GM10248 (cell line): ENCODE measurements at regions not wholly inside any gene's neighbourhood (a gene's known extent, or its start where the extent isn't known, plus 50 kb on each side); places are given as distances from the start of the nearest gene placed in this dataset.

Source experiments
- CTCF ChIA-PET: fragments of 300-600 bp; sonication (Branson Sonifier 250); formaldehyde crosslinking; extraction: SDS; loops from one replicate; lab custom pipeline; 2021; ENCODE audit warnings: antibody characterized with exemption; lab: Yijun Ruan, JAX
- POLR2A ChIA-PET: fragments of 350-650 bp; sonication (Branson Sonifier 250); formaldehyde crosslinking; extraction: SDS; loops from one replicate; lab custom pipeline; 2020; ENCODE audit warnings: antibody characterized with exemption; lab: Yijun Ruan, JAX
- DNase-seq: peaks from one replicate; pipeline ENCODE4 v3.0.0; 2012; ENCODE audit errors: extremely low spot score
- TF ChIP-seq, protein P1 (sequence below): IDR thresholded peaks from 2 replicates; pipeline ENCODE4 v1.5.1; 2012; ENCODE audit warnings: mild to moderate bottlenecking, low read depth; ENCODE audit errors: extremely low read depth, missing control alignments, control extremely low read depth

DNA sequence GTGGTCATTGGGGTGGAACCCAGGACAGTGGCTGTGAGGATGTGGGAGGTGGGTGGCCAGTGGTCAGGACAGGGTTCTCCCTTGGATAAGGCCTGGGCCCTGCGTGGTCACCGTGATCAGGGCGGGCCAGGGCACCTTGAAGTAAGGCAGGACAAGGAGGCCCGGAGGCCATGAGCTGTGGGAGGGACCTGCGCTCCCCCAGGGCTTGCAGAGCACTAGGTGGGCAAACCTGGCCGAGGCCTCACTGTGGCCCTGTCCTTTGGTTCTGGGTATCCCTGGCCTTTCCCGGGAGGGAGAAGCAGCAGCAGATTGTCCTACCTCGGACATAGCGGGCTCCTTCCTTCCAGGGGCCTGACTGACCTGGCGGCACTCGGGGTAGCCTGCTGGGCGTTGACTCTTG, 144.8 kb upstream of the RET start:
- TF ChIP-seq, protein P1, sequence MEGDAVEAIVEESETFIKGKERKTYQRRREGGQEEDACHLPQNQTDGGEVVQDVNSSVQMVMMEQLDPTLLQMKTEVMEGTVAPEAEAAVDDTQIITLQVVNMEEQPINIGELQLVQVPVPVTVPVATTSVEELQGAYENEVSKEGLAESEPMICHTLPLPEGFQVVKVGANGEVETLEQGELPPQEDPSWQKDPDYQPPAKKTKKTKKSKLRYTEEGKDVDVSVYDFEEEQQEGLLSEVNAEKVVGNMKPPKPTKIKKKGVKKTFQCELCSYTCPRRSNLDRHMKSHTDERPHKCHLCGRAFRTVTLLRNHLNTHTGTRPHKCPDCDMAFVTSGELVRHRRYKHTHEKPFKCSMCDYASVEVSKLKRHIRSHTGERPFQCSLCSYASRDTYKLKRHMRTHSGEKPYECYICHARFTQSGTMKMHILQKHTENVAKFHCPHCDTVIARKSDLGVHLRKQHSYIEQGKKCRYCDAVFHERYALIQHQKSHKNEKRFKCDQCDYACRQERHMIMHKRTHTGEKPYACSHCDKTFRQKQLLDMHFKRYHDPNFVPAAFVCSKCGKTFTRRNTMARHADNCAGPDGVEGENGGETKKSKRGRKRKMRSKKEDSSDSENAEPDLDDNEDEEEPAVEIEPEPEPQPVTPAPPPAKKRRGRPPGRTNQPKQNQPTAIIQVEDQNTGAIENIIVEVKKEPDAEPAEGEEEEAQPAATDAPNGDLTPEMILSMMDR, result no peak
- ChIA-PET CTCF (no interaction called here), POLR2A (no interaction called here)
- no peak for DNase-seq

GRCh38 chr10:42932735-42933447, 144.0 kb upstream of the RET start:
- TF ChIP-seq, protein P1, result no peak
- ChIA-PET POLR2A (no interaction called here), CTCF (no interaction called here)
- DNase-seq, result no peak

GRCh38 chr10:42933448-42934340, 143.2 kb upstream of the RET start:
- POLR2A ChIA-PET, result no interaction called here
- TF ChIP-seq, protein P1, result no peak
- no peak for DNase-seq
- CTCF ChIA-PET, result no interaction called here

- DNase-seq, result no peak
- TF ChIP-seq, protein P1, result no peak
- CTCF ChIA-PET, result no interaction called here
- POLR2A ChIA-PET, result no interaction called here
Observed at GRCh38 chr10:42934351-42934811, 142.5 kb upstream of the RET start.

DNA sequence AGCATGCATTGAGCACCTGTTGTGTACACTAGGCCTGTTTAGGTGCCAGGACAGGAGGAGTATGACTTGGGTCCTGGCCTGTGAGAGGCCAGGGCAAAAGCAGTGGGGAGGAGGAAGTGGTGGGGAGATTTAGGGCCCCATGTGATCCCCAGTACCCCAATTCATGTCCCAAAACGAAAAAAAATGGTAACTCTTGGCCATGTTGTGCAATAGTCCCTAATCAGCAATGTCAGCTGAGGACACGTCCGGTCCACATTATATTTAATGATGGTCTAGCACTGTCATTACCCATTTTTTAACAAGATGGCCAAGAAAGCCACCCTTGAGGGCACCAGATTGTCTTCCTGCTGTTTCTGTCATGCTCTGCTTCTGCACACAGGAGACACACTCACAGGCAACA, 142.0 kb upstream of the RET start:
- no peak for DNase-seq
- ChIA-PET POLR2A (no interaction called here), CTCF (no interaction called here)
- TF ChIP-seq, protein P1, result no peak

- ChIA-PET POLR2A (no interaction called here), CTCF (no interaction called here)
- TF ChIP-seq, protein P1, result no peak
- DNase-seq, result no peak
Observed at GRCh38 chr10:42935466-42935865, 141.4 kb upstream of the RET start.
